HG03025 (cell line): ENCODE measurements at regions not wholly inside any gene's neighbourhood (a gene's known extent, or its start where the extent isn't known, plus 50 kb on each side); places are given as distances from the start of the nearest gene placed in this dataset.
"Not testable (repeated sequence)": the region's sequence is repeated elsewhere in the genome, so short reads cannot be mapped to it uniquely, and the experiment has no call there.

Experiments
- ATAC-seq: cut with Tn5 transposase; IDR thresholded peaks from one replicate; pipeline ENCODE4 v1.9.1; 2021; ENCODE audit warnings: mild to moderate bottlenecking, moderate library complexity; ENCODE audit not compliant: unreplicated experiment, low FRiP score

GRCh38 chr7:32816409-32816948 lies 75.1 kb downstream of the KBTBD2 start:
- not testable (repeated sequence) for ATAC-seq

- not testable (repeated sequence) for ATAC-seq
Observed at GRCh38 chr7:32814779-32815178, 76.8 kb downstream of the KBTBD2 start.

GRCh38 chr7:32809871-32810270 lies 81.7 kb downstream of the KBTBD2 start:
- no peak for ATAC-seq

GRCh38 chr7:32809347-32809746 lies 82.2 kb downstream of the KBTBD2 start:
- ATAC-seq = no peak

- no peak for ATAC-seq
Observed at GRCh38 chr7:32803406-32804141, 88.0 kb downstream of the KBTBD2 start.

- no peak for ATAC-seq
Observed at GRCh38 chr7:32802305-32802910, 89.2 kb downstream of the KBTBD2 start.

- not testable (repeated sequence) for ATAC-seq
Observed at GRCh38 chr7:32793053-32793452, 98.5 kb downstream of the KBTBD2 start.

GRCh38 chr7:32790766-32791430 lies 100.7 kb downstream of the KBTBD2 start:
- ATAC-seq = not testable (repeated sequence)

- ATAC-seq = not testable (repeated sequence)
Observed at GRCh38 chr7:32789266-32789665, 102.3 kb downstream of the KBTBD2 start.

- not testable (repeated sequence) for ATAC-seq
Observed at GRCh38 chr7:32788174-32788573, 103.4 kb downstream of the KBTBD2 start.

- not testable (repeated sequence) for ATAC-seq
Observed at GRCh38 chr7:32785365-32785944, 106.1 kb downstream of the KBTBD2 start.

- not testable (repeated sequence) for ATAC-seq
Observed at GRCh38 chr7:32779895-32780294, 111.7 kb downstream of the KBTBD2 start.

GRCh38 chr7:32779167-32779566 lies 112.4 kb downstream of the KBTBD2 start:
- no peak for ATAC-seq

GRCh38 chr7:32777041-32777666 lies 114.4 kb downstream of the KBTBD2 start:
- not testable (repeated sequence) for ATAC-seq

- not testable (repeated sequence) for ATAC-seq
Observed at GRCh38 chr7:32776318-32776717, 115.2 kb downstream of the KBTBD2 start.

GRCh38 chr7:32775809-32776208 lies 115.8 kb downstream of the KBTBD2 start:
- not testable (repeated sequence) for ATAC-seq

- no peak for ATAC-seq
Observed at GRCh38 chr7:32774541-32774951, 117.0 kb downstream of the KBTBD2 start.

GRCh38 chr7:32768866-32769510 lies 122.6 kb downstream of the KBTBD2 start:
- ATAC-seq = not testable (repeated sequence)

- not testable (repeated sequence) for ATAC-seq
Observed at GRCh38 chr7:32768338-32768737, 123.2 kb downstream of the KBTBD2 start.
